ENCODE measurements at regions not wholly inside any gene's neighbourhood (a gene's known extent, or its start where the extent isn't known, plus 50 kb on each side); places are given as distances from the start of the nearest gene placed in this dataset.

DNA sequence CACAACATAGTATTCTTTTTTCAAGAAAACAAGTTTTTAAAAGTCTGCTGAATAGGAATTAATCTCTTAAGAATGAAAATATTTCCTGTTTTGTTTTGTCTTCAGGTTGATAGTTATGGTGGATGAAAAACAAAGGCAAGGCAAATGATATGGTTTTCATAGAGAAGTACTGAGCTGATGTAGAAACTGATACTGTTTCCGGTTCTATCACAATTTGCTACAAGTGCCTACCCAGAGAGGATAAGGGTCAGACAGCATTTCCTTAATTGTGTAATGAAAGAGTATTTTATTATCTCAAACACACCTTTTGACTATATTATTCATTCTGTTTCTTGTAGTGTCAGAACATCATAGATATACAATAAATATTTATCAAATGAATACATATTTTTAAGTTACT, 836.3 kb downstream of the SQOR start:
- no peak for DNase-seq
- Histone ChIP-seq H3K36me3 (no peaks in the 10 kb centered on the region), H3K27me3 (no peaks in the 10 kb centered on the region), H3K4me1 (no peaks in the 10 kb centered on the region), H3K27ac (no peak overlapping the region), H3K4me3 (no peak overlapping the region), H3K9me3 (peaks cover 0 to 4% (median 0%) of the 10 kb centered on the region in 3 donors)
- TF ChIP-seq CTCF (IDR thresholded peaks at IDR 0.05) (no peak), POLR2A (IDR thresholded peaks at IDR 0.05) (no peak)
- WGBS, 2 donors, result 68 to 84% methylated on average over 1 of the region's 1 CpG
- intact Hi-C loops (cut with DNase I), result no loop called here

GRCh38 chr15:46489276-46489675, 854.4 kb downstream of the SQOR start:
- Histone ChIP-seq H3K36me3 (no peaks in the 10 kb centered on the region), H3K4me1 (no peaks in the 10 kb centered on the region), H3K9me3 (peaks cover 0 to 3% (median 0%) of the 10 kb centered on the region in 3 donors), H3K27ac (no peak overlapping the region), H3K4me3 (no peak overlapping the region), H3K27me3 (no peaks in the 10 kb centered on the region)
- no peak for TF ChIP-seq CTCF (IDR thresholded peaks at IDR 0.05)
- no peak for TF ChIP-seq POLR2A (IDR thresholded peaks at IDR 0.05)
- intact Hi-C loops (cut with DNase I), result no loop called here
- WGBS, 2 donors, result 56 to 74% methylated on average over 1 of the region's 1 CpG
- DNase-seq, result no peak

- Histone ChIP-seq H3K27ac (no peak overlapping the region), H3K36me3 (no peaks in the 10 kb centered on the region), H3K9me3 (peaks cover 0 to 9% (median 0%) of the 10 kb centered on the region in 3 donors), H3K27me3 (no peaks in the 10 kb centered on the region), H3K4me1 (no peaks in the 10 kb centered on the region), H3K4me3 (no peak overlapping the region)
- DNase-seq, result no peak
- no peak for TF ChIP-seq CTCF (IDR thresholded peaks at IDR 0.05)
- TF ChIP-seq POLR2A (IDR thresholded peaks at IDR 0.05), result no peak
- intact Hi-C loops (cut with DNase I), result no loop called here
- WGBS, 2 donors, result 42 to 44% methylated on average over 1 of the region's 1 CpG
Measured at GRCh38 chr15:46496491-46497115, 861.8 kb downstream of the SQOR start.

DNA sequence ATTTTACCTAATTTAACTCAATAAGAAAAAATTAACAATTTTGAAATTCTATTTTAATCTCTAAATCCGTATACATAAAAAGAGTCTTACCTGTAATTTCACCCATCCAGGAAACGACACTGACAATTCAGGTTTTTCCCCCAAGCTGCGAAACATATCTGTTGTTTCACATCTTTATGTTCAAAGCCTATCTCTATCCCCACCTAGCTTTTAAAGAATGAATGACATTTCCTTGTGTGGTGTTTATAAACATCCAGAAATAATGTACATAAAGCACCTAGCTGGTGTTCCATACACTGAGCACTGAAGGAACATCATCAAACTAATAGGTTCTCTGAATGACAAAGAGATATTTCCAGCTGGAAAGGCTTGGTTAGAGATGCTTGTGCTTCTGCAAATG, 867.8 kb downstream of the SQOR start:
- Histone ChIP-seq H3K9me3 (peaks cover 0 to 4% (median 0%) of the 10 kb centered on the region in 3 donors), H3K4me3 (no peak overlapping the region), H3K27ac (no peak overlapping the region), H3K36me3 (no peaks in the 10 kb centered on the region), H3K27me3 (no peaks in the 10 kb centered on the region), H3K4me1 (no peaks in the 10 kb centered on the region)
- no peak for DNase-seq
- intact Hi-C loops (cut with DNase I), result no loop called here
- TF ChIP-seq CTCF (IDR thresholded peaks at IDR 0.05) (no peak), POLR2A (IDR thresholded peaks at IDR 0.05) (no peak)
- 42 to 57% methylated on average over 3 of the region's 3 CpGs for WGBS, 2 donors

DNA sequence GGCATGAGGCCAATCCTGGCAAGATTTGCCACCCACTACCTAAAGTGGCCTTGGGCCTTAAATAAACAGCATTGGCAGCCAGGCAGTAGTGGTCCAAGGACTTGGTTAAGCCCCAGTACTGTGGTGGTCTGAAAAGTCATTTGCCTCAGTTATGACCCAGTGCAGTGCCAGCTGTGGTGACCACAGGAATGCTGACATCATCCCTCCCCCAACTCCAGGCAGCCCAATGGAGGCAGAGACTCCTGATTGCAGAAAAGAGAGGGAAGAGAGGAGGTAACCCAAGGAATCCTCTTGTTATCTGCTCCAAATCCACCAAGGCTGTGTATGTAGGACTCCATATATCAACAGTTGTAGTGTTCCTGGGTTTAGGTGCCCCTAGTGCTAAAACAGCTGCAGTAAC, 883.6 kb downstream of the SQOR start:
- H3K27ac ChIP-seq, result no peak overlapping the region
- TF ChIP-seq CTCF (IDR thresholded peaks at IDR 0.05), result no peak
- TF ChIP-seq POLR2A (IDR thresholded peaks at IDR 0.05), result no peak
- H3K4me3 ChIP-seq, result no peak overlapping the region
- H3K9me3 ChIP-seq, result peaks cover 0 to 13% (median 4%) of the 10 kb centered on the region in 3 donors
- intact Hi-C loops (cut with DNase I), result no loop called here
- no peaks in the 10 kb centered on the region for H3K27me3 ChIP-seq
- no peaks in the 10 kb centered on the region for H3K36me3 ChIP-seq
- H3K4me1 ChIP-seq, result no peaks in the 10 kb centered on the region
- DNase-seq, result no peak

Data from esophagus squamous epithelium (tissue), 5 donors.